HepG2 (cell line): ENCODE measurements at regions not wholly inside any gene's neighbourhood (a gene's known extent, or its start where the extent isn't known, plus 50 kb on each side); places are given as distances from the start of the nearest gene placed in this dataset.

Experiments
- ATAC-seq: fragments of 200-7000 bp; cut with Tn5 transposase; 3 replicates; pipeline ENCODE4 v1.9.1; 2020; ENCODE audit warnings: mild to moderate bottlenecking, moderate library complexity
- BruUV-seq: library from RNA; stranded (reverse); fragments of 400-500 nt; replicated peaks from 2 replicates; lab custom pipeline; 2021; lab: Mats Ljungman, UMichigan
- CTCF ChIA-PET: fragments of 300-600 bp; formaldehyde crosslinking; extraction: SDS; loops from one replicate; lab custom pipeline; 2021; ENCODE audit warnings: low total read pairs, inconsistent platforms, low intra/inter-chr PET ratio; lab: Yijun Ruan, JAX
- POLR2A ChIA-PET: fragments of 350-600 bp; sonication (Branson Sonifier 250); formaldehyde crosslinking; loops from one replicate; lab custom pipeline; 2020; ENCODE audit warnings: antibody characterized with exemption, inconsistent platforms; lab: Yijun Ruan, JAX
- DNase-seq: peaks from one replicate; pipeline ENCODE4 v3.0.0-alpha.2; 2015; ENCODE audit warnings: low spot score
- FAIRE-seq: peaks from 3 replicates; lab custom pipeline; 2011; peaks lifted over from hg19 to GRCh38; lab: Jason Lieb, UNC
- H2AFZ ChIP-seq: one replicate; pipeline ENCODE4 v1.6.1; 2011; ENCODE audit warnings: low read length, inconsistent platforms
- H3K27ac ChIP-seq: fragments of 300-600 bp; 3 replicates; pipeline ENCODE4 v1.8.0; 2011; ENCODE audit warnings: mixed run types, mild to moderate bottlenecking, mixed read lengths, low read length, inconsistent platforms; ENCODE audit not compliant: insufficient read depth; ENCODE audit errors: extremely low read length
- H3K27me3 ChIP-seq, 2 experiments: fragments of 200-600 bp in 1 of 2; 2 replicates in 1 of 2; 3 replicates in 1 of 2; pipeline versions ENCODE4 v1.6.0 to v1.8.0; 2011; ENCODE audit warnings: low read length in 2 of 2, mild to moderate bottlenecking in 2 of 2, moderate library complexity in 2 of 2, inconsistent platforms in 1 of 2; ENCODE audit not compliant: insufficient read depth in 2 of 2, control insufficient read depth in 1 of 2
- H3K36me3 ChIP-seq, 2 experiments: fragments of 200-600 bp in 1 of 2; replicated peaks in 1 of 2; 2 replicates in 1 of 2; 3 replicates in 1 of 2; pipeline versions ENCODE4 v1.5.1 to v1.8.0; 2011; ENCODE audit warnings: low read length in 2 of 2, inconsistent platforms in 1 of 2; ENCODE audit not compliant: insufficient read depth in 2 of 2, control insufficient read depth in 1 of 2
- H3K4me1 ChIP-seq: 2 replicates; pipeline ENCODE4 v1.5.1; 2012; ENCODE audit warnings: low read length, inconsistent platforms; ENCODE audit not compliant: insufficient read depth
- H3K4me2 ChIP-seq: 2 replicates; pipeline ENCODE4 v1.6.0; 2011; ENCODE audit warnings: low read depth, low read length, inconsistent platforms
- H3K4me3 ChIP-seq, 3 experiments: fragments of 200-600 bp in 1 of 3; sonication (generic), shearing (Covaris generic) in 1 of 3; replicated peaks in 1 of 3; 2 replicates each; pipeline ENCODE4 v1.5.1; 2011 to 2016; ENCODE audit warnings: low read length in 3 of 3, inconsistent platforms in 2 of 3, low read depth in 2 of 3, mild to moderate bottlenecking in 2 of 3, control low read depth in 1 of 3, mixed read lengths in 1 of 3; ENCODE audit not compliant: insufficient read depth in 1 of 3
- H3K79me2 ChIP-seq: one replicate; pipeline ENCODE4 v1.6.1; 2011; ENCODE audit warnings: low read length, inconsistent platforms; ENCODE audit not compliant: insufficient read depth
- H3K9ac ChIP-seq: 2 replicates; pipeline ENCODE4 v1.6.0; 2011; ENCODE audit warnings: mild to moderate bottlenecking, low read depth, low read length, inconsistent platforms; ENCODE audit not compliant: insufficient read depth
- H3K9me3 ChIP-seq: 2 replicates; pipeline ENCODE4 v1.5.1; 2012; ENCODE audit warnings: mild to moderate bottlenecking, low read length
- H4K20me1 ChIP-seq: 2 replicates; pipeline ENCODE4 v1.6.0; 2011; ENCODE audit warnings: inconsistent platforms, mild to moderate bottlenecking, low read length, moderate library complexity; ENCODE audit not compliant: insufficient read depth
- HNF4G ChIP-seq, 2 experiments: sonication (generic) in 1 of 2; formaldehyde crosslinking in 1 of 2; IDR thresholded peaks; 2 replicates each; pipeline versions ENCODE4 v1.4.0 to v1.6.1; 2011 to 2020; ENCODE audit warnings: borderline replicate concordance in 2 of 2, low read depth in 2 of 2, mild to moderate bottlenecking in 2 of 2, low read length in 1 of 2, missing genetic modification reagents in 1 of 2, moderate library complexity in 1 of 2
- PHF20 ChIP-seq: sonication (generic); formaldehyde crosslinking; IDR thresholded peaks from 2 replicates; pipeline ENCODE4 v1.5.0; 2020; ENCODE audit warnings: mild to moderate bottlenecking, missing genetic modification reagents
- RAD51 ChIP-seq: fragments of 450-650 bp; IDR thresholded peaks from 2 replicates; pipeline ENCODE4 v1.6.1; 2016; ENCODE audit warnings: borderline replicate concordance
- RFXAP ChIP-seq: sonication (generic); formaldehyde crosslinking; IDR thresholded peaks from 2 replicates; pipeline ENCODE4 v1.4.0; 2020; ENCODE audit warnings: missing genetic modification reagents, borderline replicate concordance
- ZNF326 ChIP-seq: sonication (generic); formaldehyde crosslinking; IDR thresholded peaks from 2 replicates; pipeline ENCODE4 v1.4.0; 2020; ENCODE audit warnings: missing genetic modification reagents, borderline replicate concordance
- ZNF496 ChIP-seq: sonication (generic); formaldehyde crosslinking; IDR thresholded peaks from 2 replicates; pipeline ENCODE4 v1.8.1; 2023; ENCODE audit warnings: mild to moderate bottlenecking, moderate library complexity, missing genetic modification reagents; ENCODE audit not compliant: insufficient replicate concordance
- ZNF557 ChIP-seq: sonication (generic); formaldehyde crosslinking; IDR thresholded peaks from 2 replicates; pipeline ENCODE4 v1.4.0; 2020; ENCODE audit warnings: missing genetic modification reagents
- ZNF816 ChIP-seq: sonication (generic); formaldehyde crosslinking; IDR thresholded peaks from 2 replicates; pipeline ENCODE4 v1.8.0; 2022; ENCODE audit warnings: missing genetic modification reagents, mild to moderate bottlenecking, borderline replicate concordance
- WGBS: methylation state at CpG from one replicate; pipeline ENCODE4 v1.1.6; 2017; ENCODE audit warnings: low lambda C conversion rate; 5-methylcytosine and 5-hydroxymethylcytosine counted together
- in situ Hi-C: cut with HindIII; loops from 2 replicates; pipeline ENCODE4 v1.10.0; 2017; ENCODE audit warnings: low pct_unique_long_range_greater_than_20kb; ENCODE audit not compliant: extremely low pct_ligation_motif_present
- intact Hi-C: fragments of 100-400 bp; cut with micrococcal nuclease; formaldehyde crosslinking; loops from one replicate; pipeline ENCODE4 v1.10.0; 2022; ENCODE audit not compliant: unreplicated experiment
- TF ChIP-seq, protein P1 (sequence below): sonication (generic); formaldehyde crosslinking; IDR thresholded peaks from 2 replicates; pipeline ENCODE4 v1.4.0; 2020; ENCODE audit warnings: low read depth, missing genetic modification reagents
- TF ChIP-seq, protein P2 (sequence below): sonication (generic); formaldehyde crosslinking; IDR thresholded peaks from 2 replicates; pipeline ENCODE4 v1.5.0; 2020; ENCODE audit warnings: mild to moderate bottlenecking, missing genetic modification reagents
- TF ChIP-seq, protein P3 (sequence below): sonication (generic); formaldehyde crosslinking; IDR thresholded peaks from 2 replicates; pipeline ENCODE4 v1.4.0; 2020; ENCODE audit warnings: missing genetic modification reagents, borderline replicate concordance

DNA sequence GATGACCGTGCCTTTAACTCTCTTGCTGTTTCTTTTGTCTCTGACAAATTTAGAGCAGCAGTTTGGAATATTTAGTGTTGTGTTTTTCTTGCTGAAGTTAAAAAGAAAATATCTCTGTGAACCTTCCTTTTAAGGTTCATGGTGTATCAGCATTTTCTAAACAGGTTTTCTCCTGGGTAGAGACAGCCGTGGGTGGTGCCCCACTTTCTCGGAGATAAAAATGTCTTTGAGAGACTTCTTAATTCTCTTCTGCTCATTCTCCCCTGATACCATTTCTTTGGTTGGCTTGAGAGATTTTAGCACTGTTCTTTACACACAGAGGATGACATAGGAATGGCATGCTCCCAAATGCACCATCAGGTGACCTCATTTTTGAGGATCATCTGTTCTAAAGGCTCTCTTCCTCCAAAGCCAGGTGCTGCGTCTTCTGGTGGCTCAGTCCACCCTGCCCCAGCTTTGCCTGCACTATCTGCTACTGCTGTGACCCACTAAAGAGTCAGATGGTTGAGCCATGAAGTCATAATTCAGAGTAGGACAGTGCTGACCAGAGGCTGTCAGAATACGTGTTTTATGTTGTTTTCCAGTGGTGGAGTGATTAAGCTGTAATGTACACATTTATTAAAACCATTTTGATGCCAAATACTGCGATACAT, 90.3 kb upstream of the SLC10A2 start (continued):
- no peak for TF ChIP-seq ZNF816 (CRISPR knock-in tag)
- TF ChIP-seq RAD51 = no peak
- TF ChIP-seq HNF4G (IDR thresholded peaks at IDR 0.05; ENCODE audit: borderline replicate concordance, low read depth, low read length) = no peak
- no peak for TF ChIP-seq HNF4G (CRISPR knock-in tag; IDR thresholded peaks at IDR 0.05; ENCODE audit: borderline replicate concordance, low read depth)
- TF ChIP-seq ZNF326 (CRISPR knock-in tag) = no peak
- TF ChIP-seq ZNF557 (CRISPR knock-in tag) = no peak
- TF ChIP-seq, protein P1, sequence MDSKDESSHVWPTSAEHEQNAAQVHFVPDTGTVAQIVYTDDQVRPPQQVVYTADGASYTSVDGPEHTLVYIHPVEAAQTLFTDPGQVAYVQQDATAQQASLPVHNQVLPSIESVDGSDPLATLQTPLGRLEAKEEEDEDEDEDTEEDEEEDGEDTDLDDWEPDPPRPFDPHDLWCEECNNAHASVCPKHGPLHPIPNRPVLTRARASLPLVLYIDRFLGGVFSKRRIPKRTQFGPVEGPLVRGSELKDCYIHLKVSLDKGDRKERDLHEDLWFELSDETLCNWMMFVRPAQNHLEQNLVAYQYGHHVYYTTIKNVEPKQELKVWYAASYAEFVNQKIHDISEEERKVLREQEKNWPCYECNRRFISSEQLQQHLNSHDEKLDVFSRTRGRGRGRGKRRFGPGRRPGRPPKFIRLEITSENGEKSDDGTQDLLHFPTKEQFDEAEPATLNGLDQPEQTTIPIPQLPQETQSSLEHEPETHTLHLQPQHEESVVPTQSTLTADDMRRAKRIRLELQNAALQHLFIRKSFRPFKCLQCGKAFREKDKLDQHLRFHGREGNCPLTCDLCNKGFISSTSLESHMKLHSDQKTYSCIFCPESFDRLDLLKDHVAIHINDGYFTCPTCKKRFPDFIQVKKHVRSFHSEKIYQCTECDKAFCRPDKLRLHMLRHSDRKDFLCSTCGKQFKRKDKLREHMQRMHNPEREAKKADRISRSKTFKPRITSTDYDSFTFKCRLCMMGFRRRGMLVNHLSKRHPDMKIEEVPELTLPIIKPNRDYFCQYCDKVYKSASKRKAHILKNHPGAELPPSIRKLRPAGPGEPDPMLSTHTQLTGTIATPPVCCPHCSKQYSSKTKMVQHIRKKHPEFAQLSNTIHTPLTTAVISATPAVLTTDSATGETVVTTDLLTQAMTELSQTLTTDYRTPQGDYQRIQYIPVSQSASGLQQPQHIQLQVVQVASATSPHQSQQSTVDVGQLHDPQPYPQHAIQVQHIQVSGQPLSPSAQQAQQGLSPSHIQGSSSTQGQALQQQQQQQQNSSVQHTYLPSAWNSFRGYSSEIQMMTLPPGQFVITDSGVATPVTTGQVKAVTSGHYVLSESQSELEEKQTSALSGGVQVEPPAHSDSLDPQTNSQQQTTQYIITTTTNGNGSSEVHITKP (CRISPR knock-in tag) = no peak
- no peak for TF ChIP-seq RFXAP (CRISPR knock-in tag)
- TF ChIP-seq PHF20 = no peak

DNA sequence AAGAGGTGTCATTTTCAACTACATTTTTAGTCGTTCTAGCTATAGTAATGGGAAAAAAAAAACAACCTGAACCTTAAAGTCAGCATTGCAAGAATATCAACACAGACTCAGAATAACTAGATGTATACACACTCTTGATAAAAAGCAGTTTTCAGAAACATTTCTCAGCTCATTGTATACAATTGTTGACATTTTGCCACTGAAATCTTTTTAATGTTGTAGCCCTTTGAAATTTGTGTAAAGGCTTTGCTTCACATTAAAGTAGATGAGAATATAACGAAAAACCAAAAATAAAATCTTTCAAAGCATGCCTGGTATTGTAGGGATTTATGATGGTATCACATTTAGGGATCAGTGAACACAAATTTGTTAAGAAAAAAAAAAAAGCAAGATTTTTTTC, 87.2 kb upstream of the SLC10A2 start:
- BruUV-seq = no TSS peak
- Histone ChIP-seq H3K4me1 (no peaks in the 10 kb centered on the region), H3K4me3 (no peak overlapping the region), H3K27ac (no peak overlapping the region), H4K20me1 (no peaks in the 10 kb centered on the region), H2AFZ (no peak overlapping the region), H3K27me3 (no peaks in the 10 kb centered on the region; a peak in 1 of 5 replicates), H3K9me3 (no peaks in the 10 kb centered on the region), H3K79me2 (no peaks in the 10 kb centered on the region), H3K4me2 (no peak overlapping the region), H3K36me3 (no peaks in the 10 kb centered on the region), H3K9ac (no peak overlapping the region)
- FAIRE-seq (no peak), ATAC-seq (no peak), DNase-seq (no peak)
- 0% methylated on average over 2 of the region's 2 CpGs for WGBS
- ChIA-PET CTCF (no interaction called here), POLR2A (no interaction called here)
- intact Hi-C loops (no loop called here), in situ Hi-C loops (no loop called here)
- TF ChIP-seq ZNF496 (CRISPR knock-in tag) = no peak
- TF ChIP-seq, protein P2, sequence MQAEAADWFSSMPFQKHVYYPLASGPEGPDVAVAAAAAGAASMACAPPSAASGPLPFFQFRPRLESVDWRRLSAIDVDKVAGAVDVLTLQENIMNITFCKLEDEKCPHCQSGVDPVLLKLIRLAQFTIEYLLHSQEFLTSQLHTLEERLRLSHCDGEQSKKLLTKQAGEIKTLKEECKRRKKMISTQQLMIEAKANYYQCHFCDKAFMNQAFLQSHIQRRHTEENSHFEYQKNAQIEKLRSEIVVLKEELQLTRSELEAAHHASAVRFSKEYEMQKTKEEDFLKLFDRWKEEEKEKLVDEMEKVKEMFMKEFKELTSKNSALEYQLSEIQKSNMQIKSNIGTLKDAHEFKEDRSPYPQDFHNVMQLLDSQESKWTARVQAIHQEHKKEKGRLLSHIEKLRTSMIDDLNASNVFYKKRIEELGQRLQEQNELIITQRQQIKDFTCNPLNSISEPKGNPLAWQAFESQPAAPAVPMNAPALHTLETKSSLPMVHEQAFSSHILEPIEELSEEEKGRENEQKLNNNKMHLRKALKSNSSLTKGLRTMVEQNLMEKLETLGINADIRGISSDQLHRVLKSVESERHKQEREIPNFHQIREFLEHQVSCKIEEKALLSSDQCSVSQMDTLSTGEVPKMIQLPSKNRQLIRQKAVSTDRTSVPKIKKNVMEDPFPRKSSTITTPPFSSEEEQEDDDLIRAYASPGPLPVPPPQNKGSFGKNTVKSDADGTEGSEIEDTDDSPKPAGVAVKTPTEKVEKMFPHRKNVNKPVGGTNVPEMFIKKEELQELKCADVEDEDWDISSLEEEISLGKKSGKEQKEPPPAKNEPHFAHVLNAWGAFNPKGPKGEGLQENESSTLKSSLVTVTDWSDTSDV (CRISPR knock-in tag) = no peak
- TF ChIP-seq, protein P3, sequence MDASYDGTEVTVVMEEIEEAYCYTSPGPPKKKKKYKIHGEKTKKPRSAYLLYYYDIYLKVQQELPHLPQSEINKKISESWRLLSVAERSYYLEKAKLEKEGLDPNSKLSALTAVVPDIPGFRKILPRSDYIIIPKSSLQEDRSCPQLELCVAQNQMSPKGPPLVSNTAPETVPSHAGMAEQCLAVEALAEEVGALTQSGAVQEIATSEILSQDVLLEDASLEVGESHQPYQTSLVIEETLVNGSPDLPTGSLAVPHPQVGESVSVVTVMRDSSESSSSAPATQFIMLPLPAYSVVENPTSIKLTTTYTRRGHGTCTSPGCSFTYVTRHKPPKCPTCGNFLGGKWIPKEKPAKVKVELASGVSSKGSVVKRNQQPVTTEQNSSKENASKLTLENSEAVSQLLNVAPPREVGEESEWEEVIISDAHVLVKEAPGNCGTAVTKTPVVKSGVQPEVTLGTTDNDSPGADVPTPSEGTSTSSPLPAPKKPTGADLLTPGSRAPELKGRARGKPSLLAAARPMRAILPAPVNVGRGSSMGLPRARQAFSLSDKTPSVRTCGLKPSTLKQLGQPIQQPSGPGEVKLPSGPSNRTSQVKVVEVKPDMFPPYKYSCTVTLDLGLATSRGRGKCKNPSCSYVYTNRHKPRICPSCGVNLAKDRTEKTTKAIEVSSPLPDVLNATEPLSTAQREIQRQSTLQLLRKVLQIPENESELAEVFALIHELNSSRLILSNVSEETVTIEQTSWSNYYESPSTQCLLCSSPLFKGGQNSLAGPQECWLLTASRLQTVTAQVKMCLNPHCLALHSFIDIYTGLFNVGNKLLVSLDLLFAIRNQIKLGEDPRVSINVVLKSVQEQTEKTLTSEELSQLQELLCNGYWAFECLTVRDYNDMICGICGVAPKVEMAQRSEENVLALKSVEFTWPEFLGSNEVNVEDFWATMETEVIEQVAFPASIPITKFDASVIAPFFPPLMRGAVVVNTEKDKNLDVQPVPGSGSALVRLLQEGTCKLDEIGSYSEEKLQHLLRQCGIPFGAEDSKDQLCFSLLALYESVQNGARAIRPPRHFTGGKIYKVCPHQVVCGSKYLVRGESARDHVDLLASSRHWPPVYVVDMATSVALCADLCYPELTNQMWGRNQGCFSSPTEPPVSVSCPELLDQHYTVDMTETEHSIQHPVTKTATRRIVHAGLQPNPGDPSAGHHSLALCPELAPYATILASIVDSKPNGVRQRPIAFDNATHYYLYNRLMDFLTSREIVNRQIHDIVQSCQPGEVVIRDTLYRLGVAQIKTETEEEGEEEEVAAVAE (CRISPR knock-in tag) = no peak
